ENCODE measurements at regions not wholly inside any gene's neighbourhood (a gene's known extent, or its start where the extent isn't known, plus 50 kb on each side); places are given as distances from the start of the nearest gene placed in this dataset.

DNA sequence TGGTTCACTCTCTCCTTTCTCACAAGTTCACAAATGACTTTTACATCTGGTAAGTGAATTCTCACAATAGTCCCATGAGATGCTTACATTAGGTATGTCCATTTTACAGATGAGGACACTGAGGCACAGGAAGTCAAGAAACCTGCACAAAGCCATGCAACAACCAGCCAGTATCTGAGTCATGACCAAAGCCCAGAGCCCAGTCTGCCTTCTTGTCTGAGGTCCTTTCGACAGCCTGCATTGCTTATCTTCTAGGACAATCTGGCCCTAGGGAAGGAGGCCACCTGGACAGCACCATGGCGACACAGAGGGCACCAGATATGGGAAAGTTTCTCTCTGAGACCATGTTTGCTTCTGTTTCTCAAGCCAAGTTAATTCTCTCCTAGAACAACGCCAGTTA, 197.1 kb downstream of the NSG2 start:
- in situ Hi-C loops (cut with HindIII; ENCODE audit: low pct_unique_long_range_greater_than_20kb, low sequenced_read_pairs) = no loop called here
- CTCF ChIA-PET = no interaction called here
- POLR2A ChIA-PET = no interaction called here

GRCh38 chr5:174243904-174244303, 198.4 kb downstream of the NSG2 start:
- Histone ChIP-seq H3K27me3 (ENCODE audit: control insufficient read depth, insufficient read depth, low read length) (peaks cover 12% of the 10 kb centered on the region), H3K4me3 (ENCODE audit: low read depth in 2 of 2, low read length in 2 of 2) (no peak overlapping the region), H3K36me3 (ENCODE audit: control insufficient read depth, insufficient read depth, low read length) (no peaks in the 10 kb centered on the region), H3K4me1 (ENCODE audit: control insufficient read depth, insufficient read depth, low read length) (no peaks in the 10 kb centered on the region), H3K9me3 (ENCODE audit: control insufficient read depth, insufficient read depth, low read depth, low read length) (no peaks in the 10 kb centered on the region), H3K27ac (ENCODE audit: low read length) (no peak overlapping the region)
- TF ChIP-seq SIN3A (IDR thresholded peaks at IDR 0.05; ENCODE audit: borderline replicate concordance, insufficient read depth, low read depth, low read length) (no peak), POLR2AphosphoS5 (IDR thresholded peaks at IDR 0.05; ENCODE audit: low read depth, low read length) (no peak), TCF7L2 (IDR thresholded peaks at IDR 0.05; ENCODE audit: low read depth, low read length) (no peak)
- TF ChIP-seq, protein P1, sequence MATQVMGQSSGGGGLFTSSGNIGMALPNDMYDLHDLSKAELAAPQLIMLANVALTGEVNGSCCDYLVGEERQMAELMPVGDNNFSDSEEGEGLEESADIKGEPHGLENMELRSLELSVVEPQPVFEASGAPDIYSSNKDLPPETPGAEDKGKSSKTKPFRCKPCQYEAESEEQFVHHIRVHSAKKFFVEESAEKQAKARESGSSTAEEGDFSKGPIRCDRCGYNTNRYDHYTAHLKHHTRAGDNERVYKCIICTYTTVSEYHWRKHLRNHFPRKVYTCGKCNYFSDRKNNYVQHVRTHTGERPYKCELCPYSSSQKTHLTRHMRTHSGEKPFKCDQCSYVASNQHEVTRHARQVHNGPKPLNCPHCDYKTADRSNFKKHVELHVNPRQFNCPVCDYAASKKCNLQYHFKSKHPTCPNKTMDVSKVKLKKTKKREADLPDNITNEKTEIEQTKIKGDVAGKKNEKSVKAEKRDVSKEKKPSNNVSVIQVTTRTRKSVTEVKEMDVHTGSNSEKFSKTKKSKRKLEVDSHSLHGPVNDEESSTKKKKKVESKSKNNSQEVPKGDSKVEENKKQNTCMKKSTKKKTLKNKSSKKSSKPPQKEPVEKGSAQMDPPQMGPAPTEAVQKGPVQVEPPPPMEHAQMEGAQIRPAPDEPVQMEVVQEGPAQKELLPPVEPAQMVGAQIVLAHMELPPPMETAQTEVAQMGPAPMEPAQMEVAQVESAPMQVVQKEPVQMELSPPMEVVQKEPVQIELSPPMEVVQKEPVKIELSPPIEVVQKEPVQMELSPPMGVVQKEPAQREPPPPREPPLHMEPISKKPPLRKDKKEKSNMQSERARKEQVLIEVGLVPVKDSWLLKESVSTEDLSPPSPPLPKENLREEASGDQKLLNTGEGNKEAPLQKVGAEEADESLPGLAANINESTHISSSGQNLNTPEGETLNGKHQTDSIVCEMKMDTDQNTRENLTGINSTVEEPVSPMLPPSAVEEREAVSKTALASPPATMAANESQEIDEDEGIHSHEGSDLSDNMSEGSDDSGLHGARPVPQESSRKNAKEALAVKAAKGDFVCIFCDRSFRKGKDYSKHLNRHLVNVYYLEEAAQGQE (IDR thresholded peaks at IDR 0.05; ENCODE audit: insufficient read depth in 1 of 2, low read depth in 2 of 2, low read length in 1 of 2) = no peak
- TF ChIP-seq, protein P2, sequence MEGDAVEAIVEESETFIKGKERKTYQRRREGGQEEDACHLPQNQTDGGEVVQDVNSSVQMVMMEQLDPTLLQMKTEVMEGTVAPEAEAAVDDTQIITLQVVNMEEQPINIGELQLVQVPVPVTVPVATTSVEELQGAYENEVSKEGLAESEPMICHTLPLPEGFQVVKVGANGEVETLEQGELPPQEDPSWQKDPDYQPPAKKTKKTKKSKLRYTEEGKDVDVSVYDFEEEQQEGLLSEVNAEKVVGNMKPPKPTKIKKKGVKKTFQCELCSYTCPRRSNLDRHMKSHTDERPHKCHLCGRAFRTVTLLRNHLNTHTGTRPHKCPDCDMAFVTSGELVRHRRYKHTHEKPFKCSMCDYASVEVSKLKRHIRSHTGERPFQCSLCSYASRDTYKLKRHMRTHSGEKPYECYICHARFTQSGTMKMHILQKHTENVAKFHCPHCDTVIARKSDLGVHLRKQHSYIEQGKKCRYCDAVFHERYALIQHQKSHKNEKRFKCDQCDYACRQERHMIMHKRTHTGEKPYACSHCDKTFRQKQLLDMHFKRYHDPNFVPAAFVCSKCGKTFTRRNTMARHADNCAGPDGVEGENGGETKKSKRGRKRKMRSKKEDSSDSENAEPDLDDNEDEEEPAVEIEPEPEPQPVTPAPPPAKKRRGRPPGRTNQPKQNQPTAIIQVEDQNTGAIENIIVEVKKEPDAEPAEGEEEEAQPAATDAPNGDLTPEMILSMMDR (IDR thresholded peaks at IDR 0.05) = no peak
- ATAC-seq = no peak
- ChIA-PET CTCF (no interaction called here), POLR2A (no interaction called here)
- in situ Hi-C loops (cut with HindIII; ENCODE audit: low pct_unique_long_range_greater_than_20kb, low sequenced_read_pairs) (no loop called here), intact Hi-C loops (cut with micrococcal nuclease; ENCODE audit: unreplicated experiment) (no loop called here)
- DNase-seq (ENCODE audit: low read depth, low spot score) = no peak
- BruUV-seq (replicated peaks) = no TSS peak

More for the DNA sequence above, 197.1 kb downstream of the NSG2 start:
- no peak for ATAC-seq
- no TSS peak for BruUV-seq (replicated peaks)
- no peaks in the 10 kb centered on the region for H3K9me3 ChIP-seq (ENCODE audit: control insufficient read depth, insufficient read depth, low read depth, low read length)
- DNase-seq (ENCODE audit: low read depth, low spot score) = no peak
- no peaks in the 10 kb centered on the region for H3K36me3 ChIP-seq (ENCODE audit: control insufficient read depth, insufficient read depth, low read length)
- H3K27me3 ChIP-seq (ENCODE audit: control insufficient read depth, insufficient read depth, low read length) = peaks cover 12% of the 10 kb centered on the region
- H3K4me1 ChIP-seq (ENCODE audit: control insufficient read depth, insufficient read depth, low read length) = no peaks in the 10 kb centered on the region
- H3K27ac ChIP-seq (ENCODE audit: low read length) = no peak overlapping the region
- H3K4me3 ChIP-seq (ENCODE audit: low read depth in 2 of 2, low read length in 2 of 2) = no peak overlapping the region
- TF ChIP-seq, protein P2 (IDR thresholded peaks at IDR 0.05) = no peak
- TF ChIP-seq TCF7L2 (IDR thresholded peaks at IDR 0.05; ENCODE audit: low read depth, low read length) (no peak), SIN3A (IDR thresholded peaks at IDR 0.05; ENCODE audit: borderline replicate concordance, insufficient read depth, low read depth, low read length) (no peak), POLR2AphosphoS5 (IDR thresholded peaks at IDR 0.05; ENCODE audit: low read depth, low read length) (no peak)
- TF ChIP-seq, protein P1 (IDR thresholded peaks at IDR 0.05; ENCODE audit: insufficient read depth in 1 of 2, low read depth in 2 of 2, low read length in 1 of 2) = no peak
- intact Hi-C loops (cut with micrococcal nuclease; ENCODE audit: unreplicated experiment) = no loop called here

Data from Panc1 (cell line).